ENCODE measurements at regions not wholly inside any gene's neighbourhood (a gene's known extent, or its start where the extent isn't known, plus 50 kb on each side); places are given as distances from the start of the nearest gene placed in this dataset.

GRCh38 chr10:2866569-2866968 is 200.8 kb upstream of the PFKP start:
- TF ChIP-seq POLR2A (IDR thresholded peaks at IDR 0.05; ENCODE audit: low read depth, low read length) (no peak), TAF1 (IDR thresholded peaks at IDR 0.05; ENCODE audit: borderline replicate concordance, low read depth, low read length) (no peak), POLR2AphosphoS5 (IDR thresholded peaks at IDR 0.05; ENCODE audit: low read depth, low read length) (no peak)

Measured in GM12892 (cell line).